ENCODE measurements at regions not wholly inside any gene's neighbourhood (a gene's known extent, or its start where the extent isn't known, plus 50 kb on each side); places are given as distances from the start of the nearest gene placed in this dataset.

- no peak for TF ChIP-seq CTCF (IDR thresholded peaks at IDR 0.05; ENCODE audit: low read depth, low read length, poor library complexity, severe bottlenecking)
- no peak for TF ChIP-seq EZH2phosphoT487 (IDR thresholded peaks at IDR 0.05; ENCODE audit: borderline replicate concordance, low read length)
Measured at GRCh38 chr2:83394134-83394904, 1064.8 kb downstream of the SUCLG1 start.

All from DOHH2 (cell line).